HEK293 (cell line): ENCODE measurements at regions not wholly inside any gene's neighbourhood (a gene's known extent, or its start where the extent isn't known, plus 50 kb on each side); places are given as distances from the start of the nearest gene placed in this dataset.

Source experiments
- CTCF ChIA-PET: fragments of 350-600 bp; formaldehyde crosslinking; extraction: SDS; loops from one replicate; lab custom pipeline; 2021; ENCODE audit warnings: antibody characterized with exemption; lab: Yijun Ruan, JAX
- POLR2A ChIA-PET: fragments of 300-600 bp; formaldehyde crosslinking; extraction: SDS; loops from one replicate; lab custom pipeline; 2020; ENCODE audit warnings: antibody characterized with exemption, inconsistent platforms; lab: Yijun Ruan, JAX
- H3K27ac ChIP-seq: fragments of 200-500 bp; sonication (Bioruptor generic); 2 replicates; pipeline ENCODE4 v1.5.1; 2014; ENCODE audit warnings: low read depth, low read length, control low read depth, inconsistent platforms; ENCODE audit errors: extremely low read depth
- H3K36me3 ChIP-seq, 2 experiments: fragments of 200-500 bp in 1 of 2; sonication (Bioruptor generic) in 1 of 2; 1 replicate in 1 of 2; 2 replicates in 1 of 2; pipeline ENCODE4 v1.5.1; 2014 to 2017; ENCODE audit warnings: inconsistent platforms in 2 of 2, low read length in 2 of 2; ENCODE audit not compliant: control insufficient read depth in 2 of 2, insufficient read depth in 1 of 2
- H3K4me1 ChIP-seq: fragments of 200-500 bp; sonication (Bioruptor generic); 2 replicates; pipeline ENCODE4 v1.5.1; 2014; ENCODE audit warnings: mild to moderate bottlenecking, low read length, inconsistent platforms; ENCODE audit not compliant: control insufficient read depth, insufficient read depth
- H3K4me3 ChIP-seq: 2 replicates; pipeline ENCODE4 v1.5.1; 2011; ENCODE audit warnings: low read depth, mild to moderate bottlenecking, control low read depth, low read length, moderate library complexity
- H3K9me3 ChIP-seq: fragments of 200-500 bp; sonication (Bioruptor generic); 2 replicates; pipeline ENCODE4 v1.5.1; 2014; ENCODE audit warnings: low read depth, low read length, inconsistent platforms; ENCODE audit not compliant: control insufficient read depth, insufficient read depth
- BCL6B ChIP-seq: fragments of 450-650 bp; formaldehyde crosslinking; IDR thresholded peaks from 2 replicates; pipeline ENCODE4 v1.5.1; 2017; ENCODE audit warnings: missing biosample characterization, missing genetic modification characterization
- KLF9 ChIP-seq: fragments of 450-650 bp; formaldehyde crosslinking; IDR thresholded peaks from 2 replicates; pipeline ENCODE4 v1.5.1; 2016; ENCODE audit warnings: missing biosample characterization, missing genetic modification characterization, low read depth
- OSR2 ChIP-seq: fragments of 450-650 bp; formaldehyde crosslinking; IDR thresholded peaks from 2 replicates; pipeline ENCODE4 v1.5.1; 2016; ENCODE audit warnings: missing biosample characterization, missing genetic modification characterization
- PRDM1 ChIP-seq: fragments of 450-650 bp; formaldehyde crosslinking; IDR thresholded peaks from 2 replicates; pipeline ENCODE4; 2016; ENCODE audit warnings: missing biosample characterization, missing genetic modification characterization
- RBAK ChIP-seq: fragments of 450-650 bp; formaldehyde crosslinking; IDR thresholded peaks from 2 replicates; pipeline ENCODE4 v1.5.1; 2016; ENCODE audit warnings: missing biosample characterization, missing genetic modification characterization
- SETDB1 ChIP-seq: IDR thresholded peaks from one replicate; pipeline ENCODE4 v1.6.1; 2017; ENCODE audit warnings: mild to moderate bottlenecking, low read length, moderate library complexity, mixed read lengths; ENCODE audit not compliant: insufficient read length
- SP7 ChIP-seq: fragments of 450-650 bp; formaldehyde crosslinking; IDR thresholded peaks from 2 replicates; pipeline ENCODE4 v1.5.1; 2016; ENCODE audit warnings: missing biosample characterization, missing genetic modification characterization
- ZBTB10 ChIP-seq: fragments of 450-650 bp; formaldehyde crosslinking; IDR thresholded peaks from 2 replicates; pipeline ENCODE4 v1.5.1; 2016; ENCODE audit warnings: missing biosample characterization, missing genetic modification characterization
- ZBTB17 ChIP-seq: fragments of 450-650 bp; formaldehyde crosslinking; IDR thresholded peaks from 2 replicates; pipeline ENCODE4 v1.5.1; 2016; ENCODE audit warnings: missing biosample characterization, missing genetic modification characterization
- ZNF121 ChIP-seq: fragments of 450-650 bp; formaldehyde crosslinking; IDR thresholded peaks from 2 replicates; pipeline ENCODE4 v1.5.1; 2016; ENCODE audit warnings: missing biosample characterization, missing genetic modification characterization
- ZNF148 ChIP-seq: fragments of 450-650 bp; formaldehyde crosslinking; IDR thresholded peaks from 2 replicates; pipeline ENCODE4 v1.5.0; 2017; ENCODE audit warnings: missing biosample characterization, missing genetic modification characterization, borderline replicate concordance
- ZNF354C ChIP-seq: fragments of 450-650 bp; formaldehyde crosslinking; IDR thresholded peaks from 2 replicates; pipeline ENCODE4 v1.5.1; 2016; ENCODE audit warnings: missing biosample characterization, missing genetic modification characterization, low read depth, borderline replicate concordance
- ZNF48 ChIP-seq: fragments of 450-650 bp; formaldehyde crosslinking; IDR thresholded peaks from 2 replicates; pipeline ENCODE4 v1.5.1; 2016; ENCODE audit warnings: missing biosample characterization, missing genetic modification characterization
- ZNF560 ChIP-seq: fragments of 450-650 bp; formaldehyde crosslinking; IDR thresholded peaks from 2 replicates; pipeline ENCODE4 v1.5.1; 2017; ENCODE audit warnings: missing biosample characterization, missing genetic modification characterization, borderline replicate concordance
- ZNF571 ChIP-seq: fragments of 450-650 bp; formaldehyde crosslinking; IDR thresholded peaks from 2 replicates; pipeline ENCODE4 v1.5.0; 2017; ENCODE audit warnings: missing biosample characterization, missing genetic modification characterization
- ZNF596 ChIP-seq: fragments of 450-650 bp; IDR thresholded peaks from 2 replicates; pipeline ENCODE4 v1.5.0; 2018; ENCODE audit warnings: missing biosample characterization, mild to moderate bottlenecking, missing genetic modification characterization, moderate library complexity
- ZNF600 ChIP-seq: fragments of 450-650 bp; formaldehyde crosslinking; IDR thresholded peaks from 2 replicates; pipeline ENCODE4 v1.5.1; 2016; ENCODE audit warnings: missing biosample characterization, missing genetic modification characterization
- ZNF624 ChIP-seq: fragments of 450-650 bp; formaldehyde crosslinking; IDR thresholded peaks from 2 replicates; pipeline ENCODE4 v1.5.1; 2017; ENCODE audit warnings: missing biosample characterization, missing genetic modification characterization
- ZNF629 ChIP-seq: fragments of 450-650 bp; formaldehyde crosslinking; IDR thresholded peaks from 2 replicates; pipeline ENCODE4 v1.5.1; 2017; ENCODE audit warnings: missing biosample characterization, missing genetic modification characterization
- ZNF660 ChIP-seq: fragments of 450-650 bp; IDR thresholded peaks from 2 replicates; pipeline ENCODE4 v1.5.1; 2018; ENCODE audit warnings: missing biosample characterization, mild to moderate bottlenecking, missing genetic modification characterization
- ZNF670 ChIP-seq: fragments of 450-650 bp; formaldehyde crosslinking; IDR thresholded peaks from 2 replicates; pipeline ENCODE4 v1.5.1; 2016; ENCODE audit warnings: missing biosample characterization, missing genetic modification characterization, low read depth
- ZNF707 ChIP-seq: fragments of 450-650 bp; formaldehyde crosslinking; IDR thresholded peaks from 2 replicates; pipeline ENCODE4 v1.5.1; 2016; ENCODE audit warnings: missing biosample characterization, missing genetic modification characterization
- ZSCAN23 ChIP-seq: fragments of 450-650 bp; formaldehyde crosslinking; IDR thresholded peaks from 2 replicates; pipeline ENCODE4 v1.5.1; 2016; ENCODE audit warnings: missing biosample characterization, missing genetic modification characterization
- ZXDB ChIP-seq: fragments of 450-650 bp; formaldehyde crosslinking; IDR thresholded peaks from 2 replicates; pipeline ENCODE4 v1.5.1; 2016; ENCODE audit warnings: missing biosample characterization, missing genetic modification characterization

GRCh38 chr15:62809115-62809967 is 233.2 kb upstream of the TPM1 start:
- CTCF ChIA-PET, result interaction anchor here (0.6 kb wide), 1 partner anchor 623 kb away, joined by 4 read pairs; no protein-coding TSS in a partner anchor
- Histone ChIP-seq H3K9me3 (no peaks in the 10 kb centered on the region), H3K36me3 (no peaks in the 10 kb centered on the region), H3K27ac (no peak overlapping the region), H3K4me1 (no peaks in the 10 kb centered on the region), H3K4me3 (no peak overlapping the region)
- no peak for TF ChIP-seq ZSCAN23 (tag by site-specific recombination)
- no peak for TF ChIP-seq ZNF660 (tag by site-specific recombination)
- no peak for TF ChIP-seq SETDB1
- no peak for TF ChIP-seq ZNF707 (tag by site-specific recombination)
- TF ChIP-seq ZNF121 (tag by site-specific recombination), result no peak
- POLR2A ChIA-PET, result interaction anchor here (0.5 kb wide), 1 partner anchor 244 kb away, joined by 3 read pairs; no protein-coding TSS in a partner anchor

GRCh38 chr15:62809968-62810260 is 232.6 kb upstream of the TPM1 start:
- Histone ChIP-seq H3K4me3 (no peak overlapping the region), H3K9me3 (no peaks in the 10 kb centered on the region), H3K36me3 (no peaks in the 10 kb centered on the region), H3K4me1 (no peaks in the 10 kb centered on the region), H3K27ac (no peak overlapping the region)
- POLR2A ChIA-PET, result no interaction called here
- CTCF ChIA-PET, result no interaction called here
- TF ChIP-seq RBAK (tag by site-specific recombination), result no peak
- no peak for TF ChIP-seq ZXDB
- TF ChIP-seq ZNF354C (tag by site-specific recombination), result no peak
- no peak for TF ChIP-seq KLF9
- TF ChIP-seq ZNF670 (tag by site-specific recombination), result no peak
- TF ChIP-seq ZNF596, result no peak
- no peak for TF ChIP-seq ZNF560 (tag by site-specific recombination)
- no peak for TF ChIP-seq SP7 (tag by site-specific recombination)
- no peak for TF ChIP-seq ZNF148 (tag by site-specific recombination)
- no peak for TF ChIP-seq PRDM1 (tag by site-specific recombination)

- POLR2A ChIA-PET, result interaction anchor here (0.8 to 1.0 kb wide), 2 partner anchors 16 to 235 kb away, joined by 3 read pairs; no protein-coding TSS in a partner anchor
- Histone ChIP-seq H3K9me3 (no peaks in the 10 kb centered on the region), H3K4me1 (no peaks in the 10 kb centered on the region), H3K36me3 (no peaks in the 10 kb centered on the region), H3K27ac (no peak overlapping the region), H3K4me3 (no peak overlapping the region)
- CTCF ChIA-PET, result interaction anchor here (0.6 to 0.7 kb wide), 2 partner anchors 8 to 282 kb away, joined by 3 to 4 read pairs; no protein-coding TSS in a partner anchor
- no peak for TF ChIP-seq ZNF624 (tag by site-specific recombination)
- no peak for TF ChIP-seq ZNF596
- TF ChIP-seq ZBTB10, result no peak
- no peak for TF ChIP-seq ZNF354C (tag by site-specific recombination)
- no peak for TF ChIP-seq BCL6B (tag by site-specific recombination)
- no peak for TF ChIP-seq ZBTB17 (tag by site-specific recombination)
- no peak for TF ChIP-seq ZNF600 (tag by site-specific recombination)
- TF ChIP-seq OSR2, result no peak
- no peak for TF ChIP-seq ZNF571 (tag by site-specific recombination)
- no peak for TF ChIP-seq ZNF629 (tag by site-specific recombination)
- no peak for TF ChIP-seq ZNF48 (tag by site-specific recombination)
Measured at GRCh38 chr15:62812515-62812835, 230.1 kb upstream of the TPM1 start.
